ENCODE measurements at regions not wholly inside any gene's neighbourhood (a gene's known extent, or its start where the extent isn't known, plus 50 kb on each side); places are given as distances from the start of the nearest gene placed in this dataset.

DNA sequence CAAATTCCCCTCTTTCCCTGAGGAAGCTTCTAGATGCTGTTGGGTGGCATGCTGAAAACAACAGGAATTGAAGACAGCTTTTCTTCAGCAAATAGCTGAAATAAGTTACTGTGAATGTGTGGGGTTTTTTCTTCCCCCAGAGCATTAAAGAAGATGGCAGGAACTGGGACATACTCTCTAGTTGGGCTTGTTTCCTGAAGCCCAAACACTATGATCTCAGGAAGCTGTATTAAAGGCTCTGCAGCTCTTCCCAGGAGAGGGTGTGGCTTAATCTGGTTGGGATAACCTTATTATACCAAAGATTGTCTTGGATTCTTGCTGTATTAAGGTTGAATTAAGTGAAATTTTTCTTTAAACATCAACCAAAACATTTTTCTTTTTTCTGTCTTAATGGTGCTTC, 64.9 kb upstream of the LMO4 start (continued):
- TF ChIP-seq BACH1 (IDR thresholded peaks at IDR 0.05; ENCODE audit: low read length), result no peak
- no peak for TF ChIP-seq CREB1 (IDR thresholded peaks at IDR 0.05)
- TF ChIP-seq MAFK (IDR thresholded peaks at IDR 0.05; ENCODE audit: low read depth, low read length), result no peak
- TF ChIP-seq SRF (IDR thresholded peaks at IDR 0.05; ENCODE audit: low read depth, low read length), result no peak
